ENCODE measurements at regions not wholly inside any gene's neighbourhood (a gene's known extent, or its start where the extent isn't known, plus 50 kb on each side); places are given as distances from the start of the nearest gene placed in this dataset.

DNA sequence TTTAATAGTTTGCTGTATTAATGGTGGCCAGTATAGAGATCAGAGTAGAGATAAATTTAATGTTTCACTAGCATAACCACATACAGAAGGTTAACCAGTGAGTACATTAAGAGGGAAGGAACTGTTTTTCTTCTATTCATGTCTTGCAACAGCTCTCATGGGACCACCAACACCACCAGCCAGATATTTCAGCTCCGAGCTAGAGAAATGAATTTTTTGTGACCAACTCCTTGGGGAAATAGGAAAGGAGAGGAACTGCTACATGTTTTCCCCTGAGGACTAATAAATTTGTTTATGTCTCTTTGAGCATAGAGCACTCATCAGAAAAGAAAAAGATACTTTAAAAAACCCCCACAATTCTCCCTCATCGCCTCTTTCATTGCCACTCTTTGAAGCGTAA is 247.5 kb downstream of the MBNL1 start:
- Histone ChIP-seq H3K4me1 (ENCODE audit: control insufficient read depth, insufficient read depth, low read length) (no peaks in the 10 kb centered on the region), H3K4me3 (ENCODE audit: low read length) (no peak overlapping the region), H3K36me3 (ENCODE audit: insufficient read depth, low read length) (no peaks in the 10 kb centered on the region), H3K9ac (ENCODE audit: low read depth, low read length) (no peak overlapping the region), H3K27me3 (ENCODE audit: control insufficient read depth, insufficient read depth, low read length) (no peaks in the 10 kb centered on the region), H3K4me2 (ENCODE audit: low read length) (no peak overlapping the region), H3K9me3 (replicated peaks; ENCODE audit: low read length) (no peaks in the 10 kb centered on the region)

DNA sequence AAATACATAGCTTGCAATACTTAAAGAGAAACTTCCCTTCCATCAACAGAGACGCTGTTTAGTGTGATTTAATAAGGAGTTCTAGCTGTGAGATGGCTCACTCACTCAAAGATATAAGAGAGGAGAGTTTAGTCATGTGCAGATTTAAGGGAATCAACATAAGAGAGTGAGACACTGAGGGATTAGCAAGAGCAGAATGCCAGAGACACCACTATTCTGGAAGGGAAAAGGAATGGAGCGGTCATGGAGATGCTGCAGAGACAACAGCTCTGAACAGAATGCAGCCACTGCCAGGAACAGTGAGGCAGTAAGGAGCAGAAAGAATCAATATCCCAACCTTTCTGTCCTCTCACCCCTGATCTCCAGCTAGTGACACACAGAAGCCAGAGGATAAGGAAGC is 248.8 kb downstream of the MBNL1 start:
- H3K4me1 ChIP-seq (ENCODE audit: control insufficient read depth, insufficient read depth, low read length): no peaks in the 10 kb centered on the region

DNA sequence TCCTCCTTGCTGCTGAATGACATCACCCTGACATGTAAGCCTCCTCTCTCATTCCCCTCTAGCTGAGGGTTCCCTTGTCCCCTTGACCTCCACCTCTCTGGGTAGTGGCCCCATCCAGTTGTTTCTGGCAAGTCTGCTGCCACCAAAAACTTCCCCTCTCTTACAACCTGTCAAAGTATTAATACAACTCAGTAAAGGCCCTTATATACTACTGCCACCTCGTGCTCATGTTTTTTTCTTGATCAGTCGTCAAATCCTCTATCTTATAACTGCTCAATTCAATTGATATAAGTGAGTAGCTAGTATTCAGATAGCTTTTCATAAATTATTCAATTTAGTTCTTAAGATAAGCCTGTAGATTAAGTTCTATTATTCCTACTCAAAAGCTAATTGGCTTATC is 249.6 kb downstream of the MBNL1 start:
- Histone ChIP-seq H3K27me3 (ENCODE audit: control insufficient read depth, insufficient read depth, low read length) (no peaks in the 10 kb centered on the region), H3K4me1 (ENCODE audit: control insufficient read depth, insufficient read depth, low read length) (no peaks in the 10 kb centered on the region), H3K36me3 (ENCODE audit: insufficient read depth, low read length) (no peaks in the 10 kb centered on the region), H3K9me3 (replicated peaks; ENCODE audit: low read length) (no peaks in the 10 kb centered on the region), H3K4me2 (ENCODE audit: low read length) (no peak overlapping the region), H3K4me3 (ENCODE audit: low read length) (no peak overlapping the region), H3K9ac (ENCODE audit: low read depth, low read length) (no peak overlapping the region)

More for the DNA sequence above, 248.8 kb downstream of the MBNL1 start:
- H3K27me3 ChIP-seq (ENCODE audit: control insufficient read depth, insufficient read depth, low read length): no peaks in the 10 kb centered on the region
- H3K4me2 ChIP-seq (ENCODE audit: low read length): no peak overlapping the region
- no peak overlapping the region for H3K9ac ChIP-seq (ENCODE audit: low read depth, low read length)
- H3K4me3 ChIP-seq (ENCODE audit: low read length): no peak overlapping the region
- H3K36me3 ChIP-seq (ENCODE audit: insufficient read depth, low read length): no peaks in the 10 kb centered on the region
- H3K9me3 ChIP-seq (replicated peaks; ENCODE audit: low read length): no peaks in the 10 kb centered on the region

DNA sequence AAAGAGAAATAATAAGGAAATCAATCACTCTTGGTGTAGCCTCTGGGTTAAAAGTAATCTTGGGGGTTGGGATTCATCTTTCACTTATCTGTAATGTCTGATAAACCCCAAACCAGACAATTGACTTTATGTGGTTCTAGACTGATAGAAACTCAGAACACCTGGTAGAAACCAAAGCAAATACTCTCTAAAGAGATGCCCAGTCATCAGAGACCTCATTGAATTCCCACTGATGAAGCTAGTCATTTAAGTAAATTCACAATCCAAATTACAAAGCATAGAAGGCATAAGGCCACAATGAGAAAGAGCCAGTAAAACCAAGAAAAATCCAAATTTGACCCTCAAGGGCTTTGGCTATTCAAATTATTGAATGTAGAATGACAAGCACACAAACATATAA is 250.6 kb downstream of the MBNL1 start:
- no peak overlapping the region for H3K4me3 ChIP-seq (ENCODE audit: low read length)
- no peaks in the 10 kb centered on the region for H3K27me3 ChIP-seq (ENCODE audit: control insufficient read depth, insufficient read depth, low read length)
- no peaks in the 10 kb centered on the region for H3K9me3 ChIP-seq (replicated peaks; ENCODE audit: low read length)
- no peaks in the 10 kb centered on the region for H3K4me1 ChIP-seq (ENCODE audit: control insufficient read depth, insufficient read depth, low read length)
- no peak overlapping the region for H3K4me2 ChIP-seq (ENCODE audit: low read length)
- H3K36me3 ChIP-seq (ENCODE audit: insufficient read depth, low read length): no peaks in the 10 kb centered on the region
- no peak overlapping the region for H3K9ac ChIP-seq (ENCODE audit: low read depth, low read length)

DNA sequence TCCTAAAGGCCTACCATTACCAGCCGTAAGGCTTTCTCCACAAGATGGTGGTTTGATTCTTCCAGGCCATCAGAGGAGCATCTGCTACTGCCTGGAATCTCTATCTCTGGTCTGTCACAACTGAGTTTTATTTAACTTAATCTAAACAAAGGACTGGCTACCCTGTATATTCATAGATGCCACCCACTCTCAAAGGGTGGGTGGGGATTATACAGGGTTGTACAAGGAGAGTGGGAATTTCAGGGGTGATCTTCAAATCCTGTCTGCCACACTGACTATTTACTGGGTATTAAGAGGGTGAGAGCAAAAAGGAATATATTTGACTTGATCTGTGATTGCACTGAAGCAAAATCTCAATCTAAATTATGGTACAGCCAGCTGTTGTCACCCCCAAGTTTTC is 253.3 kb downstream of the MBNL1 start:
- H3K4me2 ChIP-seq (ENCODE audit: low read length): no peak overlapping the region
- H3K4me3 ChIP-seq (ENCODE audit: low read length): no peak overlapping the region
- H3K9me3 ChIP-seq (replicated peaks; ENCODE audit: low read length): no peaks in the 10 kb centered on the region
- no peaks in the 10 kb centered on the region for H3K27me3 ChIP-seq (ENCODE audit: control insufficient read depth, insufficient read depth, low read length)
- H3K36me3 ChIP-seq (ENCODE audit: insufficient read depth, low read length): no peaks in the 10 kb centered on the region
- no peak overlapping the region for H3K9ac ChIP-seq (ENCODE audit: low read depth, low read length)
- no peaks in the 10 kb centered on the region for H3K4me1 ChIP-seq (ENCODE audit: control insufficient read depth, insufficient read depth, low read length)

DNA sequence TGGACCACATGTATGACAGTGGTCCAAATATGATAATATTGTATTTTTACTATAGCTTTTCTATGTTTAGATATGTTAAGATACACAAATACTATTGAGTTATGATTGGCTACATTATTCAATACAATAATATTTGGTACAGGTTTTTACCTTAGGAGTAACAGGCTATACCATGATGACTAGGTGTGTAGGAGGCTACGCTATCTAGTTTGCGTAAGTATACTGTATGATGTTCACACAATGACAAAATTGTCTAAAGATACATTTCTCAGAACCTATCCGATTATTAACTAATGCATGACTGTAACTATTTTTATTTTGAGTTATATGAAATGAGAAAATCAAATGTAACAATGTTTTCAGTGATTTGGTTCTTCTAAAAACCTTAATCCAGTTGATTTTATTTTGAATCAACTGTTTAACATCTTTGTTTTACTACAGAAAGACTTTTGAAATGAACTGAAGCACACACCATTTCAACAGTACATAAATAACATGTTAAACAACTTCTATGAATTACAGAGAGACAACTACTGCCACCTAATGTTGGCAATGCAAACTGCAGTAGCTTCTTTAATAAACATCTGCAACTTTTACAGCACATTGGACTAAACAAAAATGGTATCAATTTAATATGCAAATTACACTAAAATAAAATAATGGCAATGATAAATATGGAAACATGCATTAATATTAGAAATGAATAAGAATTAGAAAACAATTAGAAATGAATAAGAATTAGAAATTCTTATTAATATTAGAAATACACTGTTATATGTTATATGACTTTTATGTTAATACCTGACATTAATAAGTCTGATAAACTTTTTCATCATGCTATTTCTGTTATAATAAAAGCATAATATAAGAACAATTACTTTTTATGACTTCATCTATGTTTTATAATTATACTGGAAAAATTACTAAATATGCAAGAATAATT is 255.7 kb downstream of the MBNL1 start:
- no peaks in the 10 kb centered on the region for H3K9me3 ChIP-seq (replicated peaks; ENCODE audit: low read length)
- no peak overlapping the region for H3K4me2 ChIP-seq (ENCODE audit: low read length)
- no peaks in the 10 kb centered on the region for H3K4me1 ChIP-seq (ENCODE audit: control insufficient read depth, insufficient read depth, low read length)
- H3K36me3 ChIP-seq (ENCODE audit: insufficient read depth, low read length): no peaks in the 10 kb centered on the region
- no peak overlapping the region for H3K9ac ChIP-seq (ENCODE audit: low read depth, low read length)
- no peaks in the 10 kb centered on the region for H3K27me3 ChIP-seq (ENCODE audit: control insufficient read depth, insufficient read depth, low read length)
- H3K4me3 ChIP-seq (ENCODE audit: low read length): no peak overlapping the region

DNA sequence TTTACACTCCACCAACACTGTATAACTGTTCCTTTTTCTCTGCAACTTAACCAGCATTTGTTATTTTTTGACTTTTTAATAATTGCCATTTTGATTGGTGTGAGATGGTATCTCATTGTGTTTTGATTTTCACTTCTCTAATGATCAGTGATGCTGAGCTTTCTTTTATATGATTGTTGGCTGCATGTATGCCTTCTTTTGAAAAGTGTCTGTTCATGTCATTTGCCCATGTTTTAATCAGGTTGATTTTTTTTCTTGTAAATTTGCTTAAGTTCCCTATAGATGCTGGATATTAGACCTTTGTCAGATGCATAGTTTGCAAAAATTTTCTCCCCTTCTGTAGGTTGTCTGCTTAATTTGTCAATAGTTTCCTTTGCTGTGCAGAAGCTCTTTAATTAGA is 263.0 kb downstream of the MBNL1 start:
- no peak overlapping the region for H3K9ac ChIP-seq (ENCODE audit: low read depth, low read length)
- H3K4me1 ChIP-seq (ENCODE audit: control insufficient read depth, insufficient read depth, low read length): no peaks in the 10 kb centered on the region
- no peak overlapping the region for H3K4me3 ChIP-seq (ENCODE audit: low read length)
- no peaks in the 10 kb centered on the region for H3K27me3 ChIP-seq (ENCODE audit: control insufficient read depth, insufficient read depth, low read length)
- H3K4me2 ChIP-seq (ENCODE audit: low read length): no peak overlapping the region
- no peaks in the 10 kb centered on the region for H3K9me3 ChIP-seq (replicated peaks; ENCODE audit: low read length)
- no peaks in the 10 kb centered on the region for H3K36me3 ChIP-seq (ENCODE audit: insufficient read depth, low read length)

DNA sequence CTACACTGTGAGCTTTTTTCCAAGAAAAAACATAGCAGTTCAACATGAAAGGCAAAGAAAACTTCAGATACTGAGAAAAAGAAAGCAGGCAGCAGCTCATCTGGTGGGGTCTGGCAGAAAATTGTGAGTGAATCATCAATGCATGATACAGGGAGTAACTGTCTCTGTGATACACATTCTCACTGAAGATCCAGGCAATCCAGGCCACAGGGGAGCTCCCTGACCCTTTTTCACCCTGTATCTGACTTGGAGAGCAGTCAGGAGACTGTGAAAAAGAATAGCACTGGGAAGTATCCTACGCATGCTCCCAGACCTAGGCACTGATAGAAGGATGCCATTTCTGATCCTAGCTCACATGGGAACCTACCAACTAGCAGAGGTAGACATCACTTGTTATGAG is 269.8 kb downstream of the MBNL1 start:
- H3K4me2 ChIP-seq (ENCODE audit: low read length): no peak overlapping the region
- H3K4me1 ChIP-seq (ENCODE audit: control insufficient read depth, insufficient read depth, low read length): no peaks in the 10 kb centered on the region
- no peaks in the 10 kb centered on the region for H3K36me3 ChIP-seq (ENCODE audit: insufficient read depth, low read length)
- no peaks in the 10 kb centered on the region for H3K9me3 ChIP-seq (replicated peaks; ENCODE audit: low read length)
- H3K27me3 ChIP-seq (ENCODE audit: control insufficient read depth, insufficient read depth, low read length): no peaks in the 10 kb centered on the region
- no peak overlapping the region for H3K9ac ChIP-seq (ENCODE audit: low read depth, low read length)
- H3K4me3 ChIP-seq (ENCODE audit: low read length): no peak overlapping the region

DNA sequence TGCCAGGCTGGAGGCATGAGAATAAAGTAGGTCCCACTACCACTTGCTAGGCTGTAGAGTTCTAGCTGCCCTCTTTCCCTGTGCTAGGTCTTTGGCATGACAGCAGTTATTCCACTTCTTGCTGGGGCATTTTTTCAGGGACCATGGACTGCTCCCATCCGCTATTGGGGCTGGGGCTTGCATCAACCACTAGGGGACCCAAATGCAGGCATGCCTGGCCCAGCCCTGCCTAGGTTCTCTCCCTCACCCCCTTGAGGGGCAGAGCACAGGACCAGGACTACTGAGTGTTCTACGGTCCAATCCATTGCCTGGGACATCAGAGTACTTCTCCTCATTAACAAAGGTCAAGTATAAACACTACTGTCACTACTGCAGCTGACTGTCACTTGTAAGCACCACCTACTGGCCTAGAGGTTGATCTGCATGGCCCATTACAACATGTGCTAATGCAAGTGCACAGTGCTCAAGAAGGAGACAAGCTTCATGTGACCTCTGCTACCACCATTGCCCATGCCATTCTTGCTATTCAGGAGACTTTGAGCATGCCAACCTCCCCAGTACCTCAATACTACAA is 270.5 kb downstream of the MBNL1 start:
- H3K9ac ChIP-seq (ENCODE audit: low read depth, low read length): no peak overlapping the region
- H3K27me3 ChIP-seq (ENCODE audit: control insufficient read depth, insufficient read depth, low read length): no peaks in the 10 kb centered on the region
- no peak overlapping the region for H3K4me3 ChIP-seq (ENCODE audit: low read length)
- no peaks in the 10 kb centered on the region for H3K36me3 ChIP-seq (ENCODE audit: insufficient read depth, low read length)
- no peaks in the 10 kb centered on the region for H3K9me3 ChIP-seq (replicated peaks; ENCODE audit: low read length)
- H3K4me1 ChIP-seq (ENCODE audit: control insufficient read depth, insufficient read depth, low read length): no peaks in the 10 kb centered on the region
- no peak overlapping the region for H3K4me2 ChIP-seq (ENCODE audit: low read length)

DNA sequence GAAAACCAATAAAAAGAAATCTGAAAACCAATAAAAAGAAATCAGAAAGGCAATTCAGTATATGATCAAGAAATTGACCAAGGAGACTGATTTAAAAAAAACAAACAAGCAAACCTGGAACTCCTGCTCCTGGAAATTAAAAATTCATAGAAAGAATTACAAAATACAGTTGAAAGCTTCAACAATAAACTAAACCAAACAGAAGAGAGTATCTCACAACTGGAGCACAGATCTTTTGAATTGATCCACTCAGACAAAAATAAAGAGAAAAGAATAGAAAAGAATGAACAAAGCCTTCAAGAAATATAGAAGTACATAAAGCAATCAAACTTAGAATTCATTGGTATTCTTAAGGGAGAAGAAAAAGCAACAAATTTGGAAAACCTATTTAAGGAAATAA is 271.4 kb downstream of the MBNL1 start:
- no peaks in the 10 kb centered on the region for H3K4me1 ChIP-seq (ENCODE audit: control insufficient read depth, insufficient read depth, low read length)
- no peak overlapping the region for H3K4me2 ChIP-seq (ENCODE audit: low read length)
- H3K4me3 ChIP-seq (ENCODE audit: low read length): no peak overlapping the region
- H3K27me3 ChIP-seq (ENCODE audit: control insufficient read depth, insufficient read depth, low read length): no peaks in the 10 kb centered on the region
- no peak overlapping the region for H3K9ac ChIP-seq (ENCODE audit: low read depth, low read length)
- no peaks in the 10 kb centered on the region for H3K9me3 ChIP-seq (replicated peaks; ENCODE audit: low read length)
- no peaks in the 10 kb centered on the region for H3K36me3 ChIP-seq (ENCODE audit: insufficient read depth, low read length)

DNA sequence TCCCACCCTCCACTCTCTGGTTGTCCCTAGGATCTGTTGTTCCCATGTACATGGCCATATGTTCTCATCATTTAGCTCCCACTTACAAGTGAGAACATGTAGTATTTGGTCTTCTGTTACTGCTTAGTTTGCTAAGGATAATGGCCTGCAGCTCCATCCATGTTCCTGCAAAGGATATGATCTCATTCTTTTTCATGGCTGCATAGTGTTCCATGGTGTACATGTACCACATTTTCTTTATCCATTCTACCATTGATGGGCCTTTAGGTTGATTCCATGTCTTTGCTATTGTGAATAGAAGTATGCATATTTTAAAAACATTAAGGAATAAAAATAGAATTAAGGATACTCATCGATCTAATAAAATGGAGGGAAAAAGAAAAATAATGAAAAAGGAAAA is 278.4 kb downstream of the MBNL1 start:
- Histone ChIP-seq H3K4me1 (ENCODE audit: control insufficient read depth, insufficient read depth, low read length) (no peaks in the 10 kb centered on the region), H3K36me3 (ENCODE audit: insufficient read depth, low read length) (no peaks in the 10 kb centered on the region), H3K4me3 (ENCODE audit: low read length) (no peak overlapping the region), H3K9me3 (replicated peaks; ENCODE audit: low read length) (no peaks in the 10 kb centered on the region), H3K9ac (ENCODE audit: low read depth, low read length) (no peak overlapping the region), H3K4me2 (ENCODE audit: low read length) (no peak overlapping the region), H3K27me3 (ENCODE audit: control insufficient read depth, insufficient read depth, low read length) (no peaks in the 10 kb centered on the region)

DNA sequence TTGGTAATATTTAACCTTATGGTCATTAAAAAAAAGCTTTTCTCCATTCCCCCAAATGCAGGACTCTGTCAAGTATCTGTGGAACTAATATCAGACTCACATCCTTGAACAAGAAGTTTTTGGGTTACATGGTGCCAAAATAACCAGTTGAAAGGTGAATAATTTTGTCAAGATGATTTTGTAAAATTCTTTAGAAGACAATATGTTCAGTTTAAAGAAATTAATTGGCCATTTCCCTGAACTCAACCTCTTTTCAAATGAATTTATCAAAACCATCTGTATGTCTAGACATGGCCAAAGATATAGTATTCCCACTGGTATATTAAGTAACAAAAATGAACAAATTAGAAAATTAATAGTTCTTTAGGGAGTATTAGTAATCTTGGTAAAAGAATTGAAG is 280.5 kb downstream of the MBNL1 start:
- no peak overlapping the region for H3K4me3 ChIP-seq (ENCODE audit: low read length)
- no peaks in the 10 kb centered on the region for H3K36me3 ChIP-seq (ENCODE audit: insufficient read depth, low read length)
- H3K27me3 ChIP-seq (ENCODE audit: control insufficient read depth, insufficient read depth, low read length): no peaks in the 10 kb centered on the region
- H3K9ac ChIP-seq (ENCODE audit: low read depth, low read length): no peak overlapping the region
- H3K4me1 ChIP-seq (ENCODE audit: control insufficient read depth, insufficient read depth, low read length): no peaks in the 10 kb centered on the region
- no peaks in the 10 kb centered on the region for H3K9me3 ChIP-seq (replicated peaks; ENCODE audit: low read length)
- no peak overlapping the region for H3K4me2 ChIP-seq (ENCODE audit: low read length)

Data from skeletal muscle satellite cell (primary cell).